ENCODE measurements at regions not wholly inside any gene's neighbourhood (a gene's known extent, or its start where the extent isn't known, plus 50 kb on each side); places are given as distances from the start of the nearest gene placed in this dataset.

- H3K9me3 ChIP-seq: no peaks in the 10 kb centered on the region
- no peak overlapping the region for H3K27ac ChIP-seq
- H3K4me3 ChIP-seq: no peak overlapping the region
- 36% methylated on average over 8 of the region's 8 CpGs for WGBS (ENCODE audit: missing lambda C conversion rate)
- DNase-seq (ENCODE audit: low read depth in 1 of 2, low spot score in 1 of 2) (no peak), FAIRE-seq (no peak), ATAC-seq (no peak)
- TF ChIP-seq RCOR1 (IDR thresholded peaks at IDR 0.05; ENCODE audit: low read depth, low read length) (no peak), RNF2 (IDR thresholded peaks at IDR 0.05; ENCODE audit: borderline replicate concordance, low read depth) (no peak), RAD21 (conservative IDR thresholded peaks at IDR 0.05 in 1 of 2, IDR thresholded peaks at IDR 0.05 in 1 of 2) (no peak), CHD2 (IDR thresholded peaks at IDR 0.05; ENCODE audit: low read length, partially characterized antibody) (no peak), HDAC2 (IDR thresholded peaks at IDR 0.05) (no peak), TFCP2L1 (CRISPR knock-in tag; IDR thresholded peaks at IDR 0.05) (no peak), CTCF (IDR thresholded peaks at IDR 0.05) (no peak), ESRRA (IDR thresholded peaks at IDR 0.05; ENCODE audit: borderline replicate concordance, low read length) (no peak), CHD4 (IDR thresholded peaks at IDR 0.05; ENCODE audit: borderline replicate concordance) (no peak), FOXS1 (CRISPR knock-in tag; IDR thresholded peaks at IDR 0.05) (no peak), HEYL (CRISPR knock-in tag; IDR thresholded peaks at IDR 0.05) (no peak), CBX2 (IDR thresholded peaks at IDR 0.05; ENCODE audit: borderline replicate concordance, low read depth) (no peak), CBX8 (IDR thresholded peaks at IDR 0.05) (no peak), PBX3 (IDR thresholded peaks at IDR 0.05) (no peak), NFE2L2 (conservative IDR thresholded peaks at IDR 0.05; ENCODE audit: low read length) (no peak), EHMT2 (IDR thresholded peaks at IDR 0.05; ENCODE audit: low read depth) (no peak), HOXB13 (CRISPR knock-in tag; IDR thresholded peaks at IDR 0.05; ENCODE audit: low read depth) (no peak)
- no peaks in the 10 kb centered on the region for H3K4me1 ChIP-seq
- ChIA-PET CTCF (no interaction called here), POLR2A (no interaction called here)
- H3K4me2 ChIP-seq: no peak overlapping the region
Observed at GRCh38 chr6:167394339-167394738, 69.5 kb downstream of the TTLL2 start.

- Histone ChIP-seq H3K4me2 (no peak overlapping the region), H3K27ac (no peak overlapping the region), H3K4me3 (no peak overlapping the region), H3K9me3 (no peaks in the 10 kb centered on the region), H3K4me1 (no peaks in the 10 kb centered on the region)
- 80% methylated on average over 17 of the region's 19 CpGs for WGBS (ENCODE audit: missing lambda C conversion rate)
- ChIA-PET POLR2A (no interaction called here), CTCF (no interaction called here)
- FAIRE-seq (no peak), DNase-seq (ENCODE audit: low read depth in 1 of 2, low spot score in 1 of 2) (no peak), ATAC-seq (no peak)
- no peak for TF ChIP-seq CBX2 (IDR thresholded peaks at IDR 0.05; ENCODE audit: borderline replicate concordance, low read depth)
- no peak for TF ChIP-seq HMGXB4 (CRISPR knock-in tag; IDR thresholded peaks at IDR 0.05; ENCODE audit: borderline replicate concordance)
- TF ChIP-seq RCOR1 (IDR thresholded peaks at IDR 0.05; ENCODE audit: low read depth, low read length): no peak
- no peak for TF ChIP-seq ZNF302 (CRISPR knock-in tag; IDR thresholded peaks at IDR 0.05)
Observed at GRCh38 chr6:167394820-167395219, 69.9 kb downstream of the TTLL2 start.

GRCh38 chr6:167396068-167396658 lies 71.3 kb downstream of the TTLL2 start:
- POLR2A ChIA-PET: no interaction called here

More at GRCh38 chr6:167396068-167396658, 71.3 kb downstream of the TTLL2 start:
- H3K4me2 ChIP-seq: no peak overlapping the region
- no peaks in the 10 kb centered on the region for H3K4me1 ChIP-seq
- ATAC-seq (no peak), DNase-seq (ENCODE audit: low read depth in 1 of 2, low spot score in 1 of 2) (no peak), FAIRE-seq (no peak)
- no peak overlapping the region for H3K27ac ChIP-seq
- CTCF ChIA-PET: no interaction called here
- H3K9me3 ChIP-seq: no peaks in the 10 kb centered on the region
- no peak for TF ChIP-seq BCL3 (IDR thresholded peaks at IDR 0.05)
- no peak for TF ChIP-seq HDAC2 (IDR thresholded peaks at IDR 0.05)
- TF ChIP-seq RCOR1 (IDR thresholded peaks at IDR 0.05; ENCODE audit: low read depth, low read length): no peak
- no peak for TF ChIP-seq KDM1A (IDR thresholded peaks at IDR 0.05; ENCODE audit: low read depth)
- no peak for TF ChIP-seq CBX2 (IDR thresholded peaks at IDR 0.05; ENCODE audit: borderline replicate concordance, low read depth)
- no peak for TF ChIP-seq REST (IDR thresholded peaks at IDR 0.05)
- H3K4me3 ChIP-seq: no peak overlapping the region
- WGBS (ENCODE audit: missing lambda C conversion rate): 56% methylated on average over 16 of the region's 16 CpGs

Measured in A549 (cell line).